GM21825 (cell line): ENCODE measurements at regions not wholly inside any gene's neighbourhood (a gene's known extent, or its start where the extent isn't known, plus 50 kb on each side); places are given as distances from the start of the nearest gene placed in this dataset.
"Not testable (repeated sequence)": the region's sequence is repeated elsewhere in the genome, so short reads cannot be mapped to it uniquely, and the experiment has no call there.

Experiments used
- ATAC-seq: cut with Tn5 transposase; IDR thresholded peaks from one replicate; pipeline ENCODE4 v1.9.1; 2021; ENCODE audit warnings: mild to moderate bottlenecking, moderate library complexity; ENCODE audit not compliant: unreplicated experiment

- no peak for ATAC-seq
Observed at GRCh38 chr3:109982201-109982600, 644.9 kb upstream of the DPPA4 start.

DNA sequence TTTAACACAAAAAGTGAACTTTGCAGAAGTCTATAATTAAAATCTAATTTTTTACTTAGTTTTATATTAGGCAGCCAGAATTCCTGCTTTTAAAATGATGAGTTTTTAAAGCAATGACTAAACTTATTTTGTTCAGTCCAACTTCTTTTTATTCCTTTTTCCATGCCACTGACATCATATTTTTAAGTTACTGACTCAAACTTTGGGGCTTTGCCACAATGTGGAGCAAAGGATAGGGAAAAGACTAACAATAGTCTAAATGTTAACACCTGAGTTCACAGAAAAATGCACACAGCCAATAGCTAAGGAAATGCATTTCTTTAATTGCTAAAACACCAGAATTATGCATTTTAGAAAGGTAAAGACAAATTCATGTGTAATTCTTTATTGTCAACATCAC, 647.6 kb upstream of the DPPA4 start:
- ATAC-seq = no peak

GRCh38 chr3:109985943-109986555, 648.7 kb upstream of the DPPA4 start:
- no peak for ATAC-seq

GRCh38 chr3:109994853-109995252, 657.5 kb upstream of the DPPA4 start:
- ATAC-seq = no peak

- ATAC-seq = no peak
Observed at GRCh38 chr3:109995377-109995776, 658.0 kb upstream of the DPPA4 start.

DNA sequence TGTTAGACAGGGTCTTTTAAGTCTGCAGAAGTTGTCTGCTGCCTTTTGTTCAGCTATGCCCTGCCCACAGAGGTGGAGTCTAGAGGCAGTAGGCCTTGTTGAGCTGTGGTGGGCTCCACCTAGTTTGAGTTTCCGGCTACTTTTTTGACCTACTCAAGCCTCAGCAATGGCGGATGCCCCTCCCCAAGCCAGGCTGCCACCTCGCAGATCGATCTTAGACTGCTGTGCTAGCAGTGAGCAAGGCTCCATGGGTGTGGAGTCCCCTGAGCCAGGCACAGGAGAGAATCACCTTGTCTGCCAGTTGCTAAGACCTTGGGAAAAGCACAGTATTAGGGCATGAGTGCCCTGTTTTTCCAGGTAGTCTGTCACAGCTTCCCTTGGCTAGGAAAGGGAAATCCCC, 664.6 kb upstream of the DPPA4 start:
- not testable (repeated sequence) for ATAC-seq

GRCh38 chr3:110006913-110007312, 669.6 kb upstream of the DPPA4 start:
- ATAC-seq = no peak

- no peak for ATAC-seq
Observed at GRCh38 chr3:110015231-110015963, 678.1 kb upstream of the DPPA4 start.

- no peak for ATAC-seq
Observed at GRCh38 chr3:110016235-110016815, 679.0 kb upstream of the DPPA4 start.

GRCh38 chr3:110017304-110017703, 680.0 kb upstream of the DPPA4 start:
- ATAC-seq = no peak

DNA sequence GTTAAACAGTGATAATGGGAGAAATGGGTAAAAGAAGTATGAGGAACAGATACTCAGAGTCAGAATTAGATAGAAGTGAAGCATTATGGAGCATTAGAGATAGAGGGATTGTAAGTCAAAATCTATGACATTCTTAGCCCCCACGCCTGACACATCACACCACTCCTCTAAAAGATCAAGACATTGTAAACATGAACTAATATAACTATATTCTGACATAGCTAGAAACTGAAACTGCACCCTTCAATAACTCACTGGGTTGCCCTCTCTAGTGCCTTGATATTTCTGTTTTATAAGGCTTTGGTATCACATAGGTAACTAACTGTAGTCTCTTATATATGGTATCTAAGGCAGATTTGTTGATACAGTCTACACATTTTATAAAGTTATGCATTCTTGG, 684.3 kb upstream of the DPPA4 start:
- ATAC-seq = no peak

DNA sequence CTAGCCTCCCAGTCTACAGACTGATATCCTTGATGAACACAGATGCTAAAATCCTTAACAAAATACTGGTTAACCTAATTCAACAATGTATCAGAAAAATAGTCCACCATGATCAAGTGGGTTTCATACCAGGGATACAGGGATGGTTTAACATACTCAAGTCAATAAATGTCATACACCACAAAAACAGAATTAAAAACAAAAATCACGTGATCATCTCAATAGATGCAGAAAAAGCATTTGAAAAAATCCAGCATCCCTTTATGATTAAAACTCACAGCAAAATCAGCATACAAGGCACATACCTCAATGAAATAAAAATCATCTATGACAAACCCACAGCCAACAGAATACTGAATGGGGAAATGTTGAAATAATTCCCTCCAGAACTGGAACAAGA, 685.7 kb upstream of the DPPA4 start:
- ATAC-seq = not testable (repeated sequence)

DNA sequence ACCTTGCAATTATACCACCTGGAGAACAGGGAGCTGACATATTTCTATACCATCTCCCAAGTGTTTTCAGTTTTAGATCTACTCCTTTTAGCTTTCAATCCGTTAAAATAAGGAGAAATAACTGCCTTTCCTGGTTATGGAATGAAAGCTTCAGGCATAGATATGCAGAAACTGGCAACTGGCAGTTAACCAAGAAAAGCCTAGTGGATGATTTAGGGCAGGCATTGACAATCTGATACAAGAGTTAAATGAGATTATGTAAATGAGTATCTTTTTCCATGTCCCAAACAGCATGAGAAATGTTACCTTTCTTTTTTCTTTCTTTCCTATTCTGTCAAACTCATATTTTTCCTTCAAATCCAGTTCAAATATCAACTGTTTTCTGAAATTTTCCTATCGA, 689.1 kb upstream of the DPPA4 start:
- no peak for ATAC-seq

DNA sequence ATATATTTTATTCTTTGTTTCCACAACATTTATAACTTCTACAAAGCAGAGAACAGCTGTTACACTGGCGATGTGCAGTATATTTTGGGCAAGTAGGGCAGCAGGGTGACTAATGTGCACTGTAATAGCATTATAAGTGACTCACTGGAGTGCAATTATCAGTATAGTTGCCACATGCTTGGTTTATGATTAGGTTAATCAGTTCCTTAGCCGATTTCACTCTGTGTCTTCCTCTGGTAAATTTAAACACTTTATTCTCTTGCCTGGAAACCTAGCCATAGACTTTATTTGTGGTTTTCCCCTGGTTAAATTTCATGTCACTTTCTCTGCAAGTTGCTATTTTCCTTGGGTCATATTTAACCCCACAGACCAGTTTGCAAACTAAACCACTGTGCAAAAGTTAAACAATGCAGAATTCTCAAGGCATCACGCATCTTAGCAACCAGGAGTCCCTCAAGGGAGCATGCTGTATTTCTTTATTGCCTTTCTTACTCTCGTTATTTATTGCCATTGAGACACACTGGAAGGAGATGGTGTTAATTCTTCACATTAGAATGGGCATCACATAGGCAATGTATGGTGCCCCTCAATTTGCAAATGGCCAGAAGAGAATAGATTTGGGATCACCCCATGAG, 690.2 kb upstream of the DPPA4 start:
- no peak for ATAC-seq

GRCh38 chr3:110031975-110032374, 694.6 kb upstream of the DPPA4 start:
- no peak for ATAC-seq

DNA sequence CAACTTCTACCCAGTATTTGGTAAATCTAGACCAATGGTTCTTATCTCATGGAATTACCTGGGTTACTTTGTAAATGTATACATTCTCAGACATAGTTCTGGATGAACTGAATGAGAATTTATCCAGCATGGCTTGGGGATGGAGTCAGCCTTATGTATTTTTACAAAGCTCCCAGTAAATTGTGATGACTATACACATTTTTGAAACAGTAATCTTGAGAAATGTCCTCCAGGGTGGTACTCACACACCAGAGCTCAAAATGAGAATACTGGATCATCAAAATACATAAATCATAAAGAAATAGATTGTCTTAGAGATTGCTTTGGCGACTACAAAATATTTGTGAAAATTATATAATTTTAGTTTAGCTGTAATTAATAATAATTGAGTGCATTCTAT, 722.1 kb upstream of the DPPA4 start:
- ATAC-seq = no peak

DNA sequence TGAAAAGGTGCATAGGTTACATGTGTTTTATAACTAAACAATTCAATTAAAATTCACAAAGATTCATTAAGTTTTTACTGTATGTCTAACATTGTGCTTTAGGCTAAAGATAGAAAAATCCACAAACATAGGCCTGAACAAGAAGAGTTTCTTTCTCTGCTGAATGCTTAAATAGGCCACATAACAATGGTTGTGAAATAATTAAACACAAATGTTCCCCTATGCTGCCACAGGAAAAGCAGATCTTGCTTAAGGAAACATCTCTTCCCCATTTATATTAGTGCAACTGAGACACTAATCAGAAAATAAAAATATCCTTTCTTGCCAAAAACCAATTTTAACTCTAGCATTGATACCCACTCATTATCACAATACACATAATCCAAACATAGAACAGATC, 725.4 kb upstream of the DPPA4 start:
- ATAC-seq = no peak

DNA sequence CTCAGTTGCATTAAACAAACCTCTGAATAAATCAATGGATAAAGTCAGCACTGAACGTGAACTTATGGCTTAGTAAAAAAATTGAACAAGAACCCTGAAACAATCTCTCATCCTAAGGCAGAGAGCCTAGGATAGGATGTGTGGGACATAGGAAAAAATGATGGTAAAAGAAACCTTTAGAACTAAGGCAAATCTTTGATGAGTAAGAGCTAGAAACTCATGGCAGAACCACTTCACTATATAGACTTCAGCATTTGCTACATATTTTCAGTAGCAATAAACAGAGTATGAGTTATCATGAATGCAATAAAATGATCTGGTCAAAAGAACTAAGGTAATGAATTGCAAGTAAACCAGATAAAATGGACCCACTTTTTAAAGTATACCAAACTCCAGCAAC, 725.8 kb upstream of the DPPA4 start:
- no peak for ATAC-seq

GRCh38 chr3:110066206-110066605, 728.9 kb upstream of the DPPA4 start:
- no peak for ATAC-seq

GRCh38 chr3:110067527-110067926, 730.2 kb upstream of the DPPA4 start:
- no peak for ATAC-seq

GRCh38 chr3:110069761-110070160, 732.4 kb upstream of the DPPA4 start:
- no peak for ATAC-seq
